Upper lobe of right lung (tissue), 1 donor: ENCODE measurements at regions not wholly inside any gene's neighbourhood (a gene's known extent, or its start where the extent isn't known, plus 50 kb on each side); places are given as distances from the start of the nearest gene placed in this dataset.

Experiments
- ATAC-seq: fragments of 200-7000 bp; cut with Tn5 transposase; one replicate; pipeline ENCODE4 v1.9.1; 2020; ENCODE audit warnings: mild to moderate bottlenecking, moderate library complexity
- DNase-seq: peaks from one replicate; pipeline ENCODE4 v3.0.0-alpha.2; 2020
- H3K27ac ChIP-seq: fragments of 200-600 bp; one replicate; pipeline ENCODE4 v1.8.0; 2022
- H3K27me3 ChIP-seq: fragments of 200-600 bp; one replicate; pipeline ENCODE4 v1.8.0; 2022; ENCODE audit warnings: mild to moderate bottlenecking
- H3K36me3 ChIP-seq: fragments of 200-600 bp; one replicate; pipeline ENCODE4 v1.8.0; 2022
- H3K4me1 ChIP-seq: fragments of 200-600 bp; one replicate; pipeline ENCODE4 v1.8.0; 2022
- H3K4me3 ChIP-seq: fragments of 200-600 bp; one replicate; pipeline ENCODE4 v1.8.0; 2022; ENCODE audit warnings: mild to moderate bottlenecking
- H3K9me3 ChIP-seq: fragments of 200-600 bp; one replicate; pipeline ENCODE4 v1.8.0; 2022
- CTCF ChIP-seq: fragments of 200-600 bp; IDR thresholded peaks from one replicate; pipeline ENCODE4 v1.8.0; 2022; ENCODE audit warnings: antibody characterized with exemption
- intact Hi-C: fragments of 100-400 bp; cut with DNase I; formaldehyde crosslinking; loops from one replicate; pipeline ENCODE4 v1.11.0; 2022
- donor health status: DM: no; HTN: yes; CAD: no; lungs with severe emphysema.

- no peaks in the 10 kb centered on the region for H3K9me3 ChIP-seq
- no peaks in the 10 kb centered on the region for H3K36me3 ChIP-seq
- no peaks in the 10 kb centered on the region for H3K4me1 ChIP-seq
- no peak for ATAC-seq
- no peak overlapping the region for H3K4me3 ChIP-seq
- H3K27ac ChIP-seq: no peak overlapping the region
- no peak for TF ChIP-seq CTCF
- no peaks in the 10 kb centered on the region for H3K27me3 ChIP-seq
- DNase-seq: no peak
- intact Hi-C loops: no loop called here
Measured at GRCh38 chr2:103135679-103136078, 373.8 kb downstream of the TMEM182 start.

GRCh38 chr2:103138123-103138901, 376.5 kb downstream of the TMEM182 start:
- Histone ChIP-seq H3K36me3 (no peaks in the 10 kb centered on the region), H3K4me3 (no peak overlapping the region), H3K27me3 (no peaks in the 10 kb centered on the region), H3K27ac (no peak overlapping the region), H3K4me1 (no peaks in the 10 kb centered on the region), H3K9me3 (no peaks in the 10 kb centered on the region)
- no peak for DNase-seq
- intact Hi-C loops: no loop called here
- no peak for ATAC-seq
- no peak for TF ChIP-seq CTCF

- no peak for ATAC-seq
- no peaks in the 10 kb centered on the region for H3K27me3 ChIP-seq
- H3K36me3 ChIP-seq: no peaks in the 10 kb centered on the region
- H3K9me3 ChIP-seq: no peaks in the 10 kb centered on the region
- intact Hi-C loops: no loop called here
- TF ChIP-seq CTCF: no peak
- H3K4me3 ChIP-seq: no peak overlapping the region
- H3K4me1 ChIP-seq: no peaks in the 10 kb centered on the region
- H3K27ac ChIP-seq: no peak overlapping the region
- no peak for DNase-seq
Measured at GRCh38 chr2:103139628-103140268, 377.9 kb downstream of the TMEM182 start.

- Histone ChIP-seq H3K9me3 (no peaks in the 10 kb centered on the region), H3K4me3 (no peak overlapping the region), H3K36me3 (no peaks in the 10 kb centered on the region), H3K27ac (no peak overlapping the region), H3K4me1 (no peaks in the 10 kb centered on the region), H3K27me3 (no peaks in the 10 kb centered on the region)
- no peak for TF ChIP-seq CTCF
- DNase-seq: no peak
- intact Hi-C loops: no loop called here
- no peak for ATAC-seq
Measured at GRCh38 chr2:103144837-103145236, 383.0 kb downstream of the TMEM182 start.

GRCh38 chr2:103145739-103146138, 383.9 kb downstream of the TMEM182 start:
- no peaks in the 10 kb centered on the region for H3K27me3 ChIP-seq
- intact Hi-C loops: no loop called here
- DNase-seq: no peak

More at GRCh38 chr2:103145739-103146138, 383.9 kb downstream of the TMEM182 start:
- TF ChIP-seq CTCF: no peak
- Histone ChIP-seq H3K9me3 (no peaks in the 10 kb centered on the region), H3K4me1 (no peaks in the 10 kb centered on the region), H3K36me3 (no peaks in the 10 kb centered on the region), H3K27ac (no peak overlapping the region), H3K4me3 (no peak overlapping the region)
- ATAC-seq: no peak
